Prostate gland (tissue), 2 donors: ENCODE measurements at regions not wholly inside any gene's neighbourhood (a gene's known extent, or its start where the extent isn't known, plus 50 kb on each side); places are given as distances from the start of the nearest gene placed in this dataset.

ENCODE experiments used
- DNase-seq: peaks from one replicate; pipeline ENCODE4 v3.0.0-alpha.2; 2019; ENCODE audit warnings: low spot score
- H3K27ac ChIP-seq, 2 donors: fragments of 200-600 bp; sonication (generic); 2 replicates each; pipeline ENCODE4 v1.5.1; 2017 to 2019
- H3K27me3 ChIP-seq: fragments of 200-600 bp; sonication (generic); replicated peaks from 2 replicates; pipeline ENCODE4 v1.5.1; 2019; ENCODE audit not compliant: insufficient read depth
- H3K36me3 ChIP-seq, 2 donors: fragments of 200-600 bp; sonication (generic); 1 replicate in 1 of 2; 2 replicates in 1 of 2; pipeline versions ENCODE4 v1.5.1 to v1.8.1; 2017 to 2019
- H3K4me1 ChIP-seq: fragments of 200-600 bp; sonication (generic); replicated peaks from 2 replicates; pipeline ENCODE4 v1.5.1; 2019
- H3K4me3 ChIP-seq, 2 donors: fragments of 200-600 bp; sonication (generic); 2 replicates each; pipeline ENCODE4 v1.5.1; 2017 to 2019
- H3K9me3 ChIP-seq: fragments of 200-600 bp; sonication (generic); 2 replicates; pipeline ENCODE4 v1.5.1; 2017
- POLR2A ChIP-seq: fragments of 450-650 bp; IDR thresholded peaks from one replicate; pipeline ENCODE4 v1.6.1; 2016; ENCODE audit warnings: antibody characterized with exemption, mild to moderate bottlenecking
- POLR2AphosphoS5 ChIP-seq: sonication (generic); formaldehyde crosslinking; IDR thresholded peaks from one replicate; pipeline ENCODE4 v1.6.1; 2017; ENCODE audit warnings: antibody characterized with exemption
- WGBS: methylation state at CpG from one replicate; pipeline ENCODE4 v1.1.5; 2018; 5-methylcytosine and 5-hydroxymethylcytosine counted together
- intact Hi-C: fragments of 100-400 bp; cut with DNase I; formaldehyde crosslinking; loops from one replicate; pipeline ENCODE4 v1.14.2; 2022
- TF ChIP-seq, protein P1 (sequence below), 4 experiments: fragments of 200-600 bp in 2 of 4; fragments of 450-650 bp in 2 of 4; sonication (generic) in 2 of 4; IDR thresholded peaks; 1 replicate in 3 of 4; 2 replicates in 1 of 4; pipeline ENCODE4 v1.5.1; 2016 to 2019; ENCODE audit warnings: antibody characterized with exemption in 4 of 4, mild to moderate bottlenecking in 2 of 4, moderate library complexity in 2 of 4

GRCh38 chr4:55020131-55020530, 105.3 kb downstream of the KDR start:
- Histone ChIP-seq H3K27me3 (no peaks in the 10 kb centered on the region), H3K36me3 (no peaks in the 10 kb centered on the region), H3K9me3 (no peaks in the 10 kb centered on the region), H3K27ac (no peak overlapping the region), H3K4me1 (no peaks in the 10 kb centered on the region), H3K4me3 (no peak overlapping the region)
- intact Hi-C loops = loop anchor here (10.0 kb wide), 1 partner anchor 1645 kb away; the partner anchor contains the start of gene FIP1L1
- TF ChIP-seq POLR2A (no peak), POLR2AphosphoS5 (no peak)
- TF ChIP-seq, protein P1, sequence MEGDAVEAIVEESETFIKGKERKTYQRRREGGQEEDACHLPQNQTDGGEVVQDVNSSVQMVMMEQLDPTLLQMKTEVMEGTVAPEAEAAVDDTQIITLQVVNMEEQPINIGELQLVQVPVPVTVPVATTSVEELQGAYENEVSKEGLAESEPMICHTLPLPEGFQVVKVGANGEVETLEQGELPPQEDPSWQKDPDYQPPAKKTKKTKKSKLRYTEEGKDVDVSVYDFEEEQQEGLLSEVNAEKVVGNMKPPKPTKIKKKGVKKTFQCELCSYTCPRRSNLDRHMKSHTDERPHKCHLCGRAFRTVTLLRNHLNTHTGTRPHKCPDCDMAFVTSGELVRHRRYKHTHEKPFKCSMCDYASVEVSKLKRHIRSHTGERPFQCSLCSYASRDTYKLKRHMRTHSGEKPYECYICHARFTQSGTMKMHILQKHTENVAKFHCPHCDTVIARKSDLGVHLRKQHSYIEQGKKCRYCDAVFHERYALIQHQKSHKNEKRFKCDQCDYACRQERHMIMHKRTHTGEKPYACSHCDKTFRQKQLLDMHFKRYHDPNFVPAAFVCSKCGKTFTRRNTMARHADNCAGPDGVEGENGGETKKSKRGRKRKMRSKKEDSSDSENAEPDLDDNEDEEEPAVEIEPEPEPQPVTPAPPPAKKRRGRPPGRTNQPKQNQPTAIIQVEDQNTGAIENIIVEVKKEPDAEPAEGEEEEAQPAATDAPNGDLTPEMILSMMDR (IDR thresholded peaks at IDR 0.05) = no peak
- DNase-seq = no peak
- WGBS = 89% methylated on average over 2 of the region's 2 CpGs

GRCh38 chr4:55018978-55019377, 106.4 kb downstream of the KDR start:
- Histone ChIP-seq H3K36me3 (no peaks in the 10 kb centered on the region), H3K9me3 (no peaks in the 10 kb centered on the region), H3K4me3 (no peak overlapping the region), H3K27me3 (no peaks in the 10 kb centered on the region), H3K4me1 (no peaks in the 10 kb centered on the region), H3K27ac (no peak overlapping the region)
- intact Hi-C loops = no loop called here
- DNase-seq = no peak
- TF ChIP-seq POLR2A = no peak
- no peak for TF ChIP-seq POLR2AphosphoS5
- TF ChIP-seq, protein P1 (IDR thresholded peaks at IDR 0.05) = no peak
- 53% methylated on average over 2 of the region's 2 CpGs for WGBS

DNA sequence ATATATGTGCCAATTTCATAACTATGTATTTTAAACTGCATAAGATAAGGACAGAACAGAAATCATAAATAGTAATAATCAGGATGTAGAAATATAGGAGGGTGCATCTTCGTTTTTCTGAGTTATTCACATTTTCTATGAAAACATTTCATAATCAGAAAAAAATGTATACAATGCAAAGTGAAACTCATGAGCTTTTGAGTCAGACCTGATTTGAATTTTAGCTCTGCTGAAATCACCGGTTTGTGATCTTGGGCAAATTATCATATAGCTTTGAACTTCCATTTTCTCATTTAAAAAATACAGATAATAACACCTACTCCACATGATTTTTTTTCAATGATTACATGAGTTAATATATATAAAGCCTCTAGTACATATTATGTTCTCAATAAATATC, 106.9 kb downstream of the KDR start:
- 89% methylated on average over 2 of the region's 2 CpGs for WGBS
- TF ChIP-seq POLR2A (no peak), POLR2AphosphoS5 (no peak)
- TF ChIP-seq, protein P1 (IDR thresholded peaks at IDR 0.05) = no peak
- no peak for DNase-seq
- H3K27me3 ChIP-seq = no peaks in the 10 kb centered on the region
- intact Hi-C loops = no loop called here
- no peak overlapping the region for H3K4me3 ChIP-seq
- H3K9me3 ChIP-seq = no peaks in the 10 kb centered on the region
- no peak overlapping the region for H3K27ac ChIP-seq
- H3K36me3 ChIP-seq = no peaks in the 10 kb centered on the region
- no peaks in the 10 kb centered on the region for H3K4me1 ChIP-seq

DNA sequence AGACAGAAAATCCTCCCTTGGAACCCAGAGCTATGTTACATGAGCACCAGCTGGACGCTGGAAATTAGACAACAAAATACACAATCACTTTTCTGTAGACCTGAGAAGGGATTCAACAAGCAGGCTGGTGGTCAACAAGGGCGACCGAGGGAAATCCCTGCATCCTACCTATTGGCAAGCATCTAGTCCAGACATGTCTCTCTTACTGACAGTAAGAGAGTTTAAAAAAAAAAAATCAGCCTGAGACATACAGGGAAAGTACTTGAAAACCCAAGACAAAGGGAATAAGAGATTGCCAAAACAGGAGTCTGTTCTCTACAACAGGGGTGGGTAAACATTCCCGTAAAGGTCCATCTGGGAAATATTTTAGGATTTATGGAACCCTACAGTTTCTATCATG, 108.0 kb downstream of the KDR start:
- Histone ChIP-seq H3K4me1 (no peaks in the 10 kb centered on the region), H3K9me3 (no peaks in the 10 kb centered on the region), H3K27me3 (no peaks in the 10 kb centered on the region), H3K36me3 (no peaks in the 10 kb centered on the region), H3K27ac (no peak overlapping the region), H3K4me3 (no peak overlapping the region)
- TF ChIP-seq, protein P1 (IDR thresholded peaks at IDR 0.05) = no peak
- TF ChIP-seq POLR2A (no peak), POLR2AphosphoS5 (no peak)
- intact Hi-C loops = no loop called here
- DNase-seq = no peak
- 43% methylated on average over 4 of the region's 4 CpGs for WGBS

DNA sequence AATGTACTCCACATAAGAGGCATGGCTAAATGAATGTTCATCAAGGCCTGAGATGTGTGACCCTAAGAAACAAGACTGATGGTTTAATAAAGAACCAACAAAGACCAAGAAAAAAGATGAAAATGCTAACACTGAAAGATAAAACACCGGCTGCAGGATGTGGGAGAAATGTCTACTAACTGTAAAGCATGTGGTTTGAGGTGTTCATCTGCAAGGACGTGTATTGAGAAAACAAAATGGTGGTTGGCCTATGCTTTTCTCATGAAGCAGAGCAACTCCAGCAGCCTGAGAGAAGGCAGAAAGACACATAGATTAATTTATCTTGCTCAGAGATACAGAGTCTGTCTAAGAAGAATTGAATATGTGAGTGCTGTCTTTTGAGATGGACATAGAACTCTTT, 109.3 kb downstream of the KDR start:
- no peak overlapping the region for H3K4me3 ChIP-seq
- intact Hi-C loops = no loop called here
- no peaks in the 10 kb centered on the region for H3K36me3 ChIP-seq
- DNase-seq = no peak
- TF ChIP-seq POLR2AphosphoS5 (no peak), POLR2A (no peak)
- TF ChIP-seq, protein P1 (IDR thresholded peaks at IDR 0.05) = no peak
- no peaks in the 10 kb centered on the region for H3K27me3 ChIP-seq
- no peaks in the 10 kb centered on the region for H3K4me1 ChIP-seq
- WGBS = 76% methylated on average over 2 of the region's 2 CpGs
- no peak overlapping the region for H3K27ac ChIP-seq
- H3K9me3 ChIP-seq = no peaks in the 10 kb centered on the region
